Erythroblast (primary cell): ENCODE measurements at regions not wholly inside any gene's neighbourhood (a gene's known extent, or its start where the extent isn't known, plus 50 kb on each side); places are given as distances from the start of the nearest gene placed in this dataset.

Experiments used
- DNase-seq, 2 experiments: peaks; one replicate each; lab custom pipeline; 2025; lab: John Stamatoyannopoulos, UW
- GATA1 ChIP-seq: IDR thresholded peaks from 2 replicates; pipeline ENCODE4 v1.6.1; 2011; ENCODE audit warnings: low read depth, mild to moderate bottlenecking, control low read depth, low read length, moderate library complexity
- POLR2A ChIP-seq: IDR thresholded peaks from 2 replicates; pipeline ENCODE4 v1.6.1; 2011; ENCODE audit warnings: mild to moderate bottlenecking, low read length

- no peak for TF ChIP-seq GATA1
- TF ChIP-seq POLR2A, result no peak
- DNase-seq, result no peak
These were observed 188.4 kb upstream of the NLRP1 start for GRCh38 chr17:5772720-5773119.

GRCh38 chr17:5773816-5774360, 189.6 kb upstream of the NLRP1 start:
- DNase-seq, result no peak
- TF ChIP-seq POLR2A, result no peak
- TF ChIP-seq GATA1, result no peak

GRCh38 chr17:5775098-5775497, 190.8 kb upstream of the NLRP1 start:
- no peak for DNase-seq
- TF ChIP-seq POLR2A, result no peak
- TF ChIP-seq GATA1, result no peak

GRCh38 chr17:5780476-5780875, 196.2 kb upstream of the NLRP1 start:
- no peak for DNase-seq

GRCh38 chr17:5781236-5781927, 197.1 kb upstream of the NLRP1 start:
- DNase-seq, result no peak
- TF ChIP-seq POLR2A, result no peak
- no peak for TF ChIP-seq GATA1

More at GRCh38 chr17:5780476-5780875, 196.2 kb upstream of the NLRP1 start:
- no peak for TF ChIP-seq GATA1
- no peak for TF ChIP-seq POLR2A

- no peak for TF ChIP-seq GATA1
- TF ChIP-seq POLR2A, result no peak
These were observed 199.0 kb upstream of the NLRP1 start for GRCh38 chr17:5783269-5783668.

GRCh38 chr17:5783851-5784250, 199.5 kb upstream of the NLRP1 start:
- TF ChIP-seq GATA1 (no peak), POLR2A (no peak)
- no peak for DNase-seq

More at GRCh38 chr17:5783269-5783668, 199.0 kb upstream of the NLRP1 start:
- no peak for DNase-seq

- TF ChIP-seq POLR2A (no peak), GATA1 (no peak)
- DNase-seq, result no peak
These were observed 200.5 kb upstream of the NLRP1 start for GRCh38 chr17:5784791-5785190.

GRCh38 chr17:5785338-5785737, 201.0 kb upstream of the NLRP1 start:
- no peak for DNase-seq
- no peak for TF ChIP-seq POLR2A
- TF ChIP-seq GATA1, result no peak

- DNase-seq, result no peak
- TF ChIP-seq GATA1, result no peak
- TF ChIP-seq POLR2A, result no peak
These were observed 201.7 kb upstream of the NLRP1 start for GRCh38 chr17:5785867-5786509.

GRCh38 chr17:5786510-5786875, 202.2 kb upstream of the NLRP1 start:
- TF ChIP-seq POLR2A, result no peak
- no peak for TF ChIP-seq GATA1
- DNase-seq, result no peak

- peak in 1 of 2 experiments; percentile 3 for DNase-seq
- no peak for TF ChIP-seq POLR2A
- TF ChIP-seq GATA1, result no peak
These were observed 204.1 kb upstream of the NLRP1 start for GRCh38 chr17:5788266-5788900.

- no peak for DNase-seq
- no peak for TF ChIP-seq GATA1
- TF ChIP-seq POLR2A, result no peak
These were observed 205.2 kb upstream of the NLRP1 start for GRCh38 chr17:5789528-5789927.

GRCh38 chr17:5793157-5793556, 208.8 kb upstream of the NLRP1 start:
- TF ChIP-seq POLR2A (no peak), GATA1 (no peak)
- DNase-seq, result no peak
